A673 (cell line): ENCODE measurements at regions not wholly inside any gene's neighbourhood (a gene's known extent, or its start where the extent isn't known, plus 50 kb on each side); places are given as distances from the start of the nearest gene placed in this dataset.

ENCODE experiments used
- CTCF ChIP-seq: fragments of 300-800, 200-600 bp; sonication (generic); conservative IDR thresholded peaks from 2 replicates; pipeline ENCODE4 v1.5.1; 2017; ENCODE audit warnings: low read depth, mild to moderate bottlenecking, antibody characterized with exemption, low read length, moderate library complexity, mixed read lengths
- EZH2 ChIP-seq: fragments of 200-600 bp; sonication (generic); IDR thresholded peaks from 2 replicates; pipeline ENCODE4 v1.6.1; 2017; ENCODE audit warnings: borderline replicate concordance, low read depth, mild to moderate bottlenecking, mixed read lengths, antibody characterized with exemption, low read length; ENCODE audit not compliant: poor library complexity, severe bottlenecking

GRCh38 chr11:37343290-37343689, 745.3 kb upstream of the RAG2 start:
- TF ChIP-seq CTCF: no peak
- no peak for TF ChIP-seq EZH2
